H1 (cell line): ENCODE measurements at regions not wholly inside any gene's neighbourhood (a gene's known extent, or its start where the extent isn't known, plus 50 kb on each side); places are given as distances from the start of the nearest gene placed in this dataset.

ENCODE experiments used
- EGR1 ChIP-seq: IDR thresholded peaks from 2 replicates; pipeline ENCODE4 v1.6.1; 2011; ENCODE audit warnings: low read depth, low read length, borderline replicate concordance
- POLR2A ChIP-seq, 2 experiments: IDR thresholded peaks; 1 replicate in 1 of 2; 2 replicates in 1 of 2; pipeline ENCODE4 v1.6.1; 2011; ENCODE audit warnings: low read depth in 2 of 2, low read length in 2 of 2, mild to moderate bottlenecking in 2 of 2; ENCODE audit errors: control extremely low read depth in 1 of 2
- POLR2AphosphoS5 ChIP-seq: IDR thresholded peaks from 2 replicates; pipeline ENCODE4 v1.6.1; 2011; ENCODE audit warnings: low read depth, low read length
- TCF12 ChIP-seq: IDR thresholded peaks from 2 replicates; pipeline ENCODE4 v1.6.1; 2011; ENCODE audit warnings: low read depth, mild to moderate bottlenecking, low read length
- TF ChIP-seq, protein P1 (sequence below), 3 experiments: IDR thresholded peaks; 1 replicate in 2 of 3; 2 replicates in 1 of 3; pipeline versions ENCODE4 v1.5.1 to v1.6.1; 2011; ENCODE audit warnings: low read length in 3 of 3, mild to moderate bottlenecking in 3 of 3, inconsistent platforms in 2 of 3, low read depth in 1 of 3, moderate library complexity in 1 of 3; ENCODE audit not compliant: insufficient read depth in 1 of 3; ENCODE audit errors: control extremely low read depth in 1 of 3

DNA sequence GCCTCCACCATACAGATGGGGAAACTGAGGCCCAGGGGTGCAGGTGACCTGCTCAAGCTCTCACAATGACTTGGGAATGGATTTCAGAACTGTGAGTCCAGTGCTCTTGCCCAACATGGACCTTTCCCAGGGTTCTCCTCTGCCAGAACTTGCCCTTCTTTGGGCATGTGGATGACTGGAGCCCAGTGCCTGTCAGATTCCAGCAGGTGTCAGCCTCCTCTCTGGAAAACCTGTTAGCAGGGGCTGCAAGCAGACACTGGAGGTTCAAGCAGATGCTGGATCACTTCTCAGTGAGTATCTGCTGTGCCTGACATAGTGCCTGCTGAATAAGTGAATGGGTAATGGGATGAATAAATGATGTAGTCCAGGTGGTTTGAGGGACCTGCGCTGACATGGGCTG lies 314.2 kb upstream of the POU3F1 start:
- TF ChIP-seq, protein P1, sequence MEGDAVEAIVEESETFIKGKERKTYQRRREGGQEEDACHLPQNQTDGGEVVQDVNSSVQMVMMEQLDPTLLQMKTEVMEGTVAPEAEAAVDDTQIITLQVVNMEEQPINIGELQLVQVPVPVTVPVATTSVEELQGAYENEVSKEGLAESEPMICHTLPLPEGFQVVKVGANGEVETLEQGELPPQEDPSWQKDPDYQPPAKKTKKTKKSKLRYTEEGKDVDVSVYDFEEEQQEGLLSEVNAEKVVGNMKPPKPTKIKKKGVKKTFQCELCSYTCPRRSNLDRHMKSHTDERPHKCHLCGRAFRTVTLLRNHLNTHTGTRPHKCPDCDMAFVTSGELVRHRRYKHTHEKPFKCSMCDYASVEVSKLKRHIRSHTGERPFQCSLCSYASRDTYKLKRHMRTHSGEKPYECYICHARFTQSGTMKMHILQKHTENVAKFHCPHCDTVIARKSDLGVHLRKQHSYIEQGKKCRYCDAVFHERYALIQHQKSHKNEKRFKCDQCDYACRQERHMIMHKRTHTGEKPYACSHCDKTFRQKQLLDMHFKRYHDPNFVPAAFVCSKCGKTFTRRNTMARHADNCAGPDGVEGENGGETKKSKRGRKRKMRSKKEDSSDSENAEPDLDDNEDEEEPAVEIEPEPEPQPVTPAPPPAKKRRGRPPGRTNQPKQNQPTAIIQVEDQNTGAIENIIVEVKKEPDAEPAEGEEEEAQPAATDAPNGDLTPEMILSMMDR (IDR thresholded peaks at IDR 0.05; ENCODE audit: control extremely low read depth in 1 of 3, insufficient read depth in 1 of 3, low read depth in 1 of 3, low read length in 3 of 3), result peak; percentile 39 to 55 (median 54)
- TF ChIP-seq POLR2AphosphoS5, result no peak
- no peak for TF ChIP-seq POLR2A (IDR thresholded peaks at IDR 0.05; ENCODE audit: control extremely low read depth in 1 of 2, low read depth in 2 of 2, low read length in 2 of 2)
- TF ChIP-seq EGR1, result no peak
- TF ChIP-seq TCF12, result no peak
